ENCODE measurements at regions not wholly inside any gene's neighbourhood (a gene's known extent, or its start where the extent isn't known, plus 50 kb on each side); places are given as distances from the start of the nearest gene placed in this dataset.

- TF ChIP-seq GATA2 (IDR thresholded peaks at IDR 0.05; ENCODE audit: low read depth, low read length) (no peak), GATA3 (IDR thresholded peaks at IDR 0.05; ENCODE audit: low read depth, low read length) (no peak)
Observed at GRCh38 chr9:116087246-116087645, 66.3 kb upstream of the PAPPA start.

- TF ChIP-seq GATA2 (IDR thresholded peaks at IDR 0.05; ENCODE audit: low read depth, low read length), result no peak
- TF ChIP-seq GATA3 (IDR thresholded peaks at IDR 0.05; ENCODE audit: low read depth, low read length), result no peak
Observed at GRCh38 chr9:116087751-116088194, 65.8 kb upstream of the PAPPA start.

GRCh38 chr9:116088396-116088795 lies 65.2 kb upstream of the PAPPA start:
- TF ChIP-seq GATA3 (IDR thresholded peaks at IDR 0.05; ENCODE audit: low read depth, low read length) (no peak), GATA2 (IDR thresholded peaks at IDR 0.05; ENCODE audit: low read depth, low read length) (no peak)

GRCh38 chr9:116090030-116090770 lies 63.4 kb upstream of the PAPPA start:
- TF ChIP-seq GATA2 (IDR thresholded peaks at IDR 0.05; ENCODE audit: low read depth, low read length) (no peak), GATA3 (IDR thresholded peaks at IDR 0.05; ENCODE audit: low read depth, low read length) (no peak)

- no peak for TF ChIP-seq GATA3 (IDR thresholded peaks at IDR 0.05; ENCODE audit: low read depth, low read length)
- no peak for TF ChIP-seq GATA2 (IDR thresholded peaks at IDR 0.05; ENCODE audit: low read depth, low read length)
Observed at GRCh38 chr9:116094846-116095245, 58.7 kb upstream of the PAPPA start.

GRCh38 chr9:116095403-116095802 lies 58.2 kb upstream of the PAPPA start:
- TF ChIP-seq GATA3 (IDR thresholded peaks at IDR 0.05; ENCODE audit: low read depth, low read length) (no peak), GATA2 (IDR thresholded peaks at IDR 0.05; ENCODE audit: low read depth, low read length) (no peak)

- no peak for TF ChIP-seq GATA2 (IDR thresholded peaks at IDR 0.05; ENCODE audit: low read depth, low read length)
- TF ChIP-seq GATA3 (IDR thresholded peaks at IDR 0.05; ENCODE audit: low read depth, low read length), result no peak
Observed at GRCh38 chr9:116096046-116096445, 57.5 kb upstream of the PAPPA start.

GRCh38 chr9:116096853-116097252 lies 56.7 kb upstream of the PAPPA start:
- TF ChIP-seq GATA3 (IDR thresholded peaks at IDR 0.05; ENCODE audit: low read depth, low read length) (no peak), GATA2 (IDR thresholded peaks at IDR 0.05; ENCODE audit: low read depth, low read length) (no peak)

GRCh38 chr9:116098476-116098875 lies 55.1 kb upstream of the PAPPA start:
- no peak for TF ChIP-seq GATA2 (IDR thresholded peaks at IDR 0.05; ENCODE audit: low read depth, low read length)
- no peak for TF ChIP-seq GATA3 (IDR thresholded peaks at IDR 0.05; ENCODE audit: low read depth, low read length)

GRCh38 chr9:116099821-116100220 lies 53.8 kb upstream of the PAPPA start:
- TF ChIP-seq GATA3 (IDR thresholded peaks at IDR 0.05; ENCODE audit: low read depth, low read length) (no peak), GATA2 (IDR thresholded peaks at IDR 0.05; ENCODE audit: low read depth, low read length) (no peak)

- TF ChIP-seq GATA3 (IDR thresholded peaks at IDR 0.05; ENCODE audit: low read depth, low read length) (no peak), GATA2 (IDR thresholded peaks at IDR 0.05; ENCODE audit: low read depth, low read length) (no peak)
Observed at GRCh38 chr9:116100711-116101121, 52.9 kb upstream of the PAPPA start.

GRCh38 chr9:116101516-116101915 lies 52.1 kb upstream of the PAPPA start:
- no peak for TF ChIP-seq GATA2 (IDR thresholded peaks at IDR 0.05; ENCODE audit: low read depth, low read length)
- TF ChIP-seq GATA3 (IDR thresholded peaks at IDR 0.05; ENCODE audit: low read depth, low read length), result no peak

GRCh38 chr9:116102596-116102995 lies 51.0 kb upstream of the PAPPA start:
- TF ChIP-seq GATA3 (IDR thresholded peaks at IDR 0.05; ENCODE audit: low read depth, low read length) (no peak), GATA2 (IDR thresholded peaks at IDR 0.05; ENCODE audit: low read depth, low read length) (no peak)

All from SH-SY5Y (cell line).